OCI-LY7 (cell line): ENCODE measurements at regions not wholly inside any gene's neighbourhood (a gene's known extent, or its start where the extent isn't known, plus 50 kb on each side); places are given as distances from the start of the nearest gene placed in this dataset.

Experiments
- BruUV-seq: library from RNA; stranded (reverse); fragments of 400-500 nt; replicated peaks from 2 replicates; lab custom pipeline; 2021; lab: Mats Ljungman, UMichigan
- CTCF ChIA-PET: fragments of 300-600 bp; sonication (Branson Sonifier 250); formaldehyde crosslinking; loops from one replicate; lab custom pipeline; 2022; ENCODE audit warnings: antibody characterized with exemption; ENCODE audit not compliant: unreplicated experiment; lab: Charles Lee
- POLR2A ChIA-PET: fragments of 300-600 bp; sonication (Branson Sonifier 250); formaldehyde crosslinking; loops from one replicate; lab custom pipeline; 2022; ENCODE audit warnings: antibody characterized with exemption; lab: Charles Lee
- DNase-seq: peaks from one replicate; pipeline ENCODE4 v3.0.0-alpha.2; 2015; ENCODE audit warnings: low spot score
- H2AFZ ChIP-seq: fragments of 200-600 bp; sonication (generic), shearing (Covaris generic); 2 replicates; pipeline ENCODE4 v1.6.1; 2014; ENCODE audit warnings: mild to moderate bottlenecking, antibody characterized with exemption, low read length, moderate library complexity
- H3K27ac ChIP-seq: fragments of 200-600 bp; sonication (generic); 2 replicates; pipeline ENCODE4 v1.5.1; 2014; ENCODE audit warnings: mixed run types, low read depth, mild to moderate bottlenecking, moderate library complexity, low read length, inconsistent platforms; ENCODE audit not compliant: poor library complexity, severe bottlenecking
- H3K36me3 ChIP-seq: fragments of 200-600 bp; sonication (generic); 2 replicates; pipeline ENCODE4 v1.6.1; 2014; ENCODE audit warnings: mild to moderate bottlenecking, antibody characterized with exemption, low read length, moderate library complexity, mixed read lengths; ENCODE audit not compliant: insufficient read depth
- H3K4me1 ChIP-seq: fragments of 200-600 bp; sonication (generic); 2 replicates; pipeline ENCODE4 v1.5.1; 2014; ENCODE audit warnings: mild to moderate bottlenecking, low read length; ENCODE audit not compliant: insufficient read depth, poor library complexity, severe bottlenecking
- H3K4me2 ChIP-seq: fragments of 200-600 bp; sonication (generic); 2 replicates; pipeline ENCODE4 v1.6.1; 2014; ENCODE audit warnings: mild to moderate bottlenecking, low read length
- H3K4me3 ChIP-seq: fragments of 200-600 bp; sonication (generic); 2 replicates; pipeline ENCODE4 v1.5.1; 2014; ENCODE audit warnings: mild to moderate bottlenecking, low read depth, low read length; ENCODE audit not compliant: poor library complexity, severe bottlenecking
- H3K79me2 ChIP-seq: fragments of 200-600 bp; sonication (generic); 2 replicates; pipeline ENCODE4 v1.6.1; 2016; ENCODE audit warnings: low read depth, mild to moderate bottlenecking, low read length, moderate library complexity, mixed read lengths; ENCODE audit not compliant: insufficient read depth
- H3K9me2 ChIP-seq: fragments of 200-600 bp; sonication (generic); 2 replicates; pipeline ENCODE4 v1.6.1; 2016; ENCODE audit warnings: mild to moderate bottlenecking, low read length, mixed read lengths; ENCODE audit not compliant: insufficient read depth
- H3K9me3 ChIP-seq: fragments of 200-600 bp; sonication (generic); 2 replicates; pipeline ENCODE4 v1.6.1; 2014; ENCODE audit warnings: mild to moderate bottlenecking, mixed run types, low read length, mixed read lengths
- H4K20me1 ChIP-seq: fragments of 200-600 bp; sonication (generic); 2 replicates; pipeline ENCODE4 v1.6.1; 2014; ENCODE audit warnings: mild to moderate bottlenecking, antibody characterized with exemption, low read length, moderate library complexity, mixed read lengths; ENCODE audit not compliant: insufficient read depth
- EZH2phosphoT487 ChIP-seq: fragments of 200-600 bp; sonication (generic); IDR thresholded peaks from 2 replicates; pipeline ENCODE4 v1.6.1; 2018; ENCODE audit warnings: low read depth, borderline replicate concordance, mild to moderate bottlenecking, mixed run types, antibody characterized with exemption, low read length, moderate library complexity, mixed read lengths
- intact Hi-C: fragments of 100-400 bp; cut with micrococcal nuclease; formaldehyde crosslinking; loops from one replicate; pipeline ENCODE4 v1.10.0; 2022; ENCODE audit not compliant: unreplicated experiment
- TF ChIP-seq, protein P1 (sequence below): fragments of 200-600 bp; sonication (generic); conservative IDR thresholded peaks from 2 replicates; pipeline ENCODE4 v1.5.1; 2014; ENCODE audit warnings: mild to moderate bottlenecking, antibody characterized with exemption, low read length, moderate library complexity, mixed read lengths

DNA sequence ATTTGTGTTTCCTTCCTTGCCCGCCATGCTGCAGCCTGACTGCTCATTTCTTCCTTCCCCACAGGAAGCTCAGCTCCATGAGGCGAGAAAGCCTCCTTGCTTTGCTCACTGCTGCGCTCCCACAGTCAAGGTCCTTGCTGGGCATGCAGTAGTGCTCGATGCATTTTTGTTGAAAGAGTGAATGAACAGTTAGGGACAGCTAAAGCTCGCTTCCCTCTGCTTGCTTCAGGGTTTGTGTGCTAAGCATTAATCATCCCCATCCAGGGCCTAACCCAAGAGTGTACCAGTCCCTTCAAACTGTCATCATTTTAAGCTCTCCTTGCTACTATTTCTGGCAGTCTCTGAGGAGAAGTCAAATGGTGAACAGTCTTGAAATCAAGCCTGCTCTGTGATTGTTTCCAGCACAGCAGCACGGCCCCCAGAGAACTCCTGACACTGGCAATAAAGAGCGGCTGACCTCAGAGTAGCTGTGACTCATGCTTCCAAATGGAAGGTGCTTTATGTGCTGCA is 171.7 kb upstream of the SOX11 start:
- intact Hi-C loops: no loop called here
- no peak for TF ChIP-seq EZH2phosphoT487
- TF ChIP-seq, protein P1, sequence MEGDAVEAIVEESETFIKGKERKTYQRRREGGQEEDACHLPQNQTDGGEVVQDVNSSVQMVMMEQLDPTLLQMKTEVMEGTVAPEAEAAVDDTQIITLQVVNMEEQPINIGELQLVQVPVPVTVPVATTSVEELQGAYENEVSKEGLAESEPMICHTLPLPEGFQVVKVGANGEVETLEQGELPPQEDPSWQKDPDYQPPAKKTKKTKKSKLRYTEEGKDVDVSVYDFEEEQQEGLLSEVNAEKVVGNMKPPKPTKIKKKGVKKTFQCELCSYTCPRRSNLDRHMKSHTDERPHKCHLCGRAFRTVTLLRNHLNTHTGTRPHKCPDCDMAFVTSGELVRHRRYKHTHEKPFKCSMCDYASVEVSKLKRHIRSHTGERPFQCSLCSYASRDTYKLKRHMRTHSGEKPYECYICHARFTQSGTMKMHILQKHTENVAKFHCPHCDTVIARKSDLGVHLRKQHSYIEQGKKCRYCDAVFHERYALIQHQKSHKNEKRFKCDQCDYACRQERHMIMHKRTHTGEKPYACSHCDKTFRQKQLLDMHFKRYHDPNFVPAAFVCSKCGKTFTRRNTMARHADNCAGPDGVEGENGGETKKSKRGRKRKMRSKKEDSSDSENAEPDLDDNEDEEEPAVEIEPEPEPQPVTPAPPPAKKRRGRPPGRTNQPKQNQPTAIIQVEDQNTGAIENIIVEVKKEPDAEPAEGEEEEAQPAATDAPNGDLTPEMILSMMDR: no peak

DNA sequence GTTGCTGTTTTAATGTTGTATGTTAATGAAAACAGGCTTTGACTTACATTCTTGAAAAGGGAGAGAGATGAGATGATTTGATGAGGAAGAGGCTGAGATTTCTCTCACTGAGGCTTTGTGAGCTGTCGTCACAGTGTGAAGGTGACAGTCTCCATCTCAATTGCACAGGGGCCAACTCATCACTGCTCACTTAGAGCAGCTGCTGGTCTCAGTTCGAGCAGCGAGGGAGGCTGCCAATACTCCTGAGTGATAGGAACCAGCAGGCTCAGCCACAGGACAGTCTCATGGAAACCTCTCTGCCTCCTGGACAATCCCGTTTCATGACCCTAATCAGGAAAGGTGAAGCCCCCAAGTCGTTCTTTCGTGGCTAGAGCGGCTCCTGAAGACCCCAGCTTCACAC is 170.7 kb upstream of the SOX11 start:
- Histone ChIP-seq H3K4me2 (no peak overlapping the region), H3K9me2 (no peaks in the 10 kb centered on the region), H3K36me3 (no peaks in the 10 kb centered on the region), H3K9me3 (no peaks in the 10 kb centered on the region), H4K20me1 (no peaks in the 10 kb centered on the region), H3K27ac (no peak overlapping the region), H3K4me1 (no peaks in the 10 kb centered on the region), H3K79me2 (no peaks in the 10 kb centered on the region), H2AFZ (no peak overlapping the region), H3K4me3 (no peak overlapping the region)
- CTCF ChIA-PET: no interaction called here
- intact Hi-C loops: no loop called here
- no peak for DNase-seq
- no TSS peak for BruUV-seq
- POLR2A ChIA-PET: no interaction called here
- no peak for TF ChIP-seq EZH2phosphoT487
- TF ChIP-seq, protein P1: no peak

More for the DNA sequence above, 171.7 kb upstream of the SOX11 start:
- ChIA-PET POLR2A (no interaction called here), CTCF (no interaction called here)
- BruUV-seq: no TSS peak
- Histone ChIP-seq H3K79me2 (no peaks in the 10 kb centered on the region), H3K36me3 (no peaks in the 10 kb centered on the region), H4K20me1 (no peaks in the 10 kb centered on the region), H3K4me2 (no peak overlapping the region), H3K4me1 (no peaks in the 10 kb centered on the region), H3K9me3 (no peaks in the 10 kb centered on the region), H3K27ac (no peak overlapping the region), H2AFZ (no peak overlapping the region), H3K4me3 (no peak overlapping the region), H3K9me2 (no peaks in the 10 kb centered on the region)
- DNase-seq: no peak

DNA sequence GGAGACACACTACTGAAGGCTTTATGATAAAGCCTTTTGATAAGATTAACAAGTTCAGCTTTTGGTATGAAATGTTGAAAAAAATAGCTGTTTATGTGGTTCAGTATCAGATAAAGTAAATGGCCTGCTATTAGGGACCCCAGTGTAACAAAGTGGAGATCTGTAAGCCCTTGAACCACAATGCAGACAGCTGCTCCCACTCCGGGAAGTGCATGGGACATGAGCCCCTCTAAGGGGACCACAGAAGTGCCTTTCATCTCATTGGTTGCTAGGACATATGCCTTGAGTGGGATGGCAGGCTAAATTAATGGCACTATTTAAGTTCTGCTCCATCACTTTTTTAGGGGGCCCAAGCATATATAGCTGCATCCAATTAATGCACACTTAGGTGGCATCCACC is 167.6 kb upstream of the SOX11 start:
- no peak overlapping the region for H2AFZ ChIP-seq
- TF ChIP-seq EZH2phosphoT487: no peak

More for the DNA sequence above, 167.6 kb upstream of the SOX11 start:
- H3K4me3 ChIP-seq: no peak overlapping the region
- DNase-seq: no peak
- CTCF ChIA-PET: no interaction called here
- intact Hi-C loops: no loop called here
- no peak overlapping the region for H3K4me2 ChIP-seq
- POLR2A ChIA-PET: no interaction called here
- no peaks in the 10 kb centered on the region for H4K20me1 ChIP-seq
- H3K4me1 ChIP-seq: no peaks in the 10 kb centered on the region
- no TSS peak for BruUV-seq
- no peaks in the 10 kb centered on the region for H3K9me2 ChIP-seq
- no peaks in the 10 kb centered on the region for H3K9me3 ChIP-seq
- H3K79me2 ChIP-seq: no peaks in the 10 kb centered on the region
- H3K36me3 ChIP-seq: no peaks in the 10 kb centered on the region
- H3K27ac ChIP-seq: no peak overlapping the region
